DND-41 (cell line): ENCODE measurements at regions not wholly inside any gene's neighbourhood (a gene's known extent, or its start where the extent isn't known, plus 50 kb on each side); places are given as distances from the start of the nearest gene placed in this dataset.

Experiments
- CTCF ChIP-seq: IDR thresholded peaks from 2 replicates; pipeline ENCODE4 v1.5.1; 2012; ENCODE audit warnings: borderline replicate concordance, low read length, moderate library complexity, mild to moderate bottlenecking; ENCODE audit not compliant: poor library complexity, severe bottlenecking; ENCODE audit errors: extremely low read depth
- EZH2 ChIP-seq: IDR thresholded peaks from 3 replicates; pipeline ENCODE4 v1.6.1; 2012; ENCODE audit warnings: borderline replicate concordance, low read depth, mild to moderate bottlenecking, moderate library complexity, low read length, inconsistent platforms; ENCODE audit not compliant: severe bottlenecking

GRCh38 chrX:125577479-125577878, 257.8 kb downstream of the TEX13C start:
- TF ChIP-seq CTCF (no peak), EZH2 (no peak)
